A549 (cell line): ENCODE measurements at regions not wholly inside any gene's neighbourhood (a gene's known extent, or its start where the extent isn't known, plus 50 kb on each side); places are given as distances from the start of the nearest gene placed in this dataset.

Source experiments
- ATAC-seq, 2 experiments: fragments of 200-7000 bp in 1 of 2; fragments of >200 bp in 1 of 2; cut with Nextera tagmentation in 1 of 2; cut with Tn5 transposase in 1 of 2; 3 replicates each; pipeline versions ENCODE4 v1.8.0 to v1.9.1; 2018 to 2020; ENCODE audit warnings: mild to moderate bottlenecking in 1 of 2, moderate library complexity in 1 of 2
- CTCF ChIA-PET: fragments of 300-600 bp; sonication (Branson Sonifier 250); formaldehyde crosslinking; extraction: SDS; loops from one replicate; lab custom pipeline; 2021; ENCODE audit warnings: antibody characterized with exemption, inconsistent platforms; lab: Yijun Ruan, JAX
- POLR2A ChIA-PET: fragments of 350-600 bp; formaldehyde crosslinking; extraction: SDS; loops from one replicate; lab custom pipeline; 2021; ENCODE audit warnings: antibody characterized with exemption, inconsistent platforms; lab: Yijun Ruan, JAX
- DNase-seq, 2 experiments: peaks; one replicate each; pipeline versions ENCODE4 v3.0.0 to v3.0.0-alpha.2; 2011 to 2016; ENCODE audit warnings: low read depth in 1 of 2, low spot score in 1 of 2
- FAIRE-seq: peaks from 2 replicates; lab custom pipeline; 2011; peaks lifted over from hg19 to GRCh38; lab: Jason Lieb, UNC
- H3K27ac ChIP-seq, 2 experiments: fragments of >200 bp; sonication (Bioruptor Twin); formaldehyde crosslinking; 3 replicates each; pipeline ENCODE4 v1.5.1; 2016 to 2017
- H3K4me1 ChIP-seq: fragments of >200 bp; sonication (Bioruptor Twin); formaldehyde crosslinking; 3 replicates; pipeline ENCODE4 v1.6.1; 2016
- H3K4me2 ChIP-seq: fragments of >200 bp; sonication (Bioruptor Twin); formaldehyde crosslinking; 3 replicates; pipeline ENCODE4 v1.6.1; 2016
- H3K4me3 ChIP-seq: fragments of >200 bp; sonication (Bioruptor Twin); formaldehyde crosslinking; 3 replicates; pipeline ENCODE4 v1.5.1; 2016
- H3K9me3 ChIP-seq: fragments of >200 bp; sonication (Bioruptor Twin); formaldehyde crosslinking; 3 replicates; pipeline ENCODE4 v1.6.1; 2016
- ATOH8 ChIP-seq: fragments of 250-450 bp; sonication (Bioruptor Pico); IDR thresholded peaks from 2 replicates; pipeline ENCODE4 v1.5.0; 2020; ENCODE audit warnings: low read depth, mild to moderate bottlenecking, moderate library complexity
- CHD2 ChIP-seq: fragments of 150-350 bp; IDR thresholded peaks from 2 replicates; pipeline ENCODE4 v1.6.1; 2014; ENCODE audit warnings: low read length; ENCODE audit not compliant: partially characterized antibody
- CTCF ChIP-seq: fragments of >200 bp; sonication (Bioruptor Twin); formaldehyde crosslinking; IDR thresholded peaks from 3 replicates; pipeline ENCODE4 v1.5.1; 2016
- EHF ChIP-seq: fragments of 250-450 bp; sonication (Bioruptor Pico); IDR thresholded peaks from 2 replicates; pipeline ENCODE4 v1.5.0; 2020; ENCODE audit warnings: mild to moderate bottlenecking
- EHMT2 ChIP-seq: fragments of 200-600 bp; sonication (generic); IDR thresholded peaks from 2 replicates; pipeline ENCODE4 v1.6.1; 2016; ENCODE audit warnings: antibody characterized with exemption, low read depth, mild to moderate bottlenecking, moderate library complexity
- EP300 ChIP-seq, 2 experiments: fragments of >200 bp; sonication (Bioruptor Twin); formaldehyde crosslinking; IDR thresholded peaks; 2 replicates in 1 of 2; 3 replicates in 1 of 2; pipeline ENCODE4 v1.6.1; 2016 to 2017
- ESRRA ChIP-seq: fragments of 150-350 bp; IDR thresholded peaks from 2 replicates; pipeline ENCODE4 v1.6.1; 2014; ENCODE audit warnings: mild to moderate bottlenecking, low read length, borderline replicate concordance
- FOSL2 ChIP-seq, 2 experiments: fragments of 450-650 bp in 1 of 2; fragments of >200 bp in 1 of 2; sonication (Bioruptor Twin) in 1 of 2; formaldehyde crosslinking; IDR thresholded peaks; 2 replicates each; pipeline versions ENCODE4 v1.5.0 to v1.6.1; 2016 to 2020; ENCODE audit warnings: mild to moderate bottlenecking in 1 of 2, moderate library complexity in 1 of 2
- GATA3 ChIP-seq: IDR thresholded peaks from 2 replicates; pipeline ENCODE4 v1.6.1; 2012; ENCODE audit warnings: borderline replicate concordance
- HOXB13 ChIP-seq: fragments of 250-450 bp; sonication (Bioruptor Pico); IDR thresholded peaks from 2 replicates; pipeline ENCODE4 v1.5.0; 2020; ENCODE audit warnings: low read depth, mild to moderate bottlenecking, moderate library complexity
- JUN ChIP-seq, 2 experiments: fragments of >200 bp; sonication (Bioruptor Twin); formaldehyde crosslinking; IDR thresholded peaks; 2 replicates in 1 of 2; 3 replicates in 1 of 2; pipeline ENCODE4 v1.6.1; 2016 to 2017
- KDM5A ChIP-seq: fragments of 200-600 bp; sonication (generic); IDR thresholded peaks from 2 replicates; pipeline ENCODE4 v1.6.1; 2016; ENCODE audit warnings: antibody characterized with exemption, mild to moderate bottlenecking
- NFE2L2 ChIP-seq: fragments of 150-350 bp; conservative IDR thresholded peaks from 2 replicates; pipeline ENCODE4 v1.6.1; 2014; ENCODE audit warnings: low read length
- NPAS2 ChIP-seq: fragments of 250-450 bp; sonication (Bioruptor Pico); IDR thresholded peaks from 2 replicates; pipeline ENCODE4 v1.8.0; 2022; ENCODE audit warnings: mild to moderate bottlenecking, moderate library complexity, borderline replicate concordance
- PBX3 ChIP-seq: IDR thresholded peaks from 2 replicates; pipeline ENCODE4 v1.6.1; 2012
- PHF8 ChIP-seq: fragments of 200-600 bp; sonication (generic); IDR thresholded peaks from 2 replicates; pipeline ENCODE4 v1.6.1; 2016; ENCODE audit warnings: low read depth, mild to moderate bottlenecking, antibody characterized with exemption, moderate library complexity, borderline replicate concordance
- POLR2A ChIP-seq: IDR thresholded peaks from 2 replicates; pipeline ENCODE4 v1.6.1; 2012; ENCODE audit warnings: mild to moderate bottlenecking, low read length
- RARB ChIP-seq: fragments of 250-450 bp; sonication (Bioruptor Pico); IDR thresholded peaks from 2 replicates; pipeline ENCODE4 v1.8.0; 2021; ENCODE audit warnings: mild to moderate bottlenecking, moderate library complexity
- RFX5 ChIP-seq: fragments of 450-650 bp; IDR thresholded peaks from 2 replicates; pipeline ENCODE4 v1.7.1; 2014; ENCODE audit warnings: antibody characterized with exemption, mild to moderate bottlenecking, moderate library complexity
- RNF2 ChIP-seq: fragments of 200-600 bp; sonication (generic); IDR thresholded peaks from 2 replicates; pipeline ENCODE4 v1.6.1; 2016; ENCODE audit warnings: low read depth, mild to moderate bottlenecking, antibody characterized with exemption, moderate library complexity, borderline replicate concordance
- SMC3 ChIP-seq: fragments of >200 bp; sonication (Bioruptor Twin); formaldehyde crosslinking; IDR thresholded peaks from 3 replicates; pipeline ENCODE4 v1.6.1; 2018; ENCODE audit warnings: inconsistent platforms
- SREBF2 ChIP-seq: fragments of 450-650 bp; IDR thresholded peaks from 2 replicates; pipeline ENCODE4 v1.6.1; 2014; ENCODE audit warnings: mild to moderate bottlenecking, moderate library complexity
- WGBS: methylation state at CpG from one replicate; pipeline ENCODE4 v1.1.6; 2017; ENCODE audit errors: missing lambda C conversion rate; 5-methylcytosine and 5-hydroxymethylcytosine counted together
- TF ChIP-seq, protein P1 (sequence below): fragments of >200 bp; sonication (Bioruptor Twin); formaldehyde crosslinking; IDR thresholded peaks from 3 replicates; pipeline ENCODE4 v1.6.1; 2016

DNA sequence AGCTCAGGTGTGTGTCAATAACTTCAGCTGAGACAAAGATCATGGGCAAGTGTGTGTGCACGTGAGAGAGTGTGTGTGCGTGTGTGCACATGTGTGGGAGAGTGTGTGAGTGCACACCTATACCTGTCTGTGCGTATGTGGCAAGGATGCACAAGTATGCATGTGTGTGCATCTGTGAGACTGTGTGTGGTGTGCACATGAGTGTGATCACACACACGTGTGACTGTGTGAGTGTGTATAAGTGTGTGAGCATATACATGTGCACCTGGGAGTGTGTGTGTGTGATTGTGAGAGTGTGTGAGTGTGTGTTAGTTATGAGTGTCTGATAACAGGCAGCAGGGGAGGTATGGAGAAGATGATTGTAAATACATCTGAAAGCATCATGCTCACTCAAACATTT, 657.3 kb upstream of the PFKP start:
- Histone ChIP-seq H3K9me3 (no peaks in the 10 kb centered on the region), H3K4me3 (no peak overlapping the region), H3K27ac (no peak overlapping the region), H3K4me1 (no peaks in the 10 kb centered on the region), H3K4me2 (no peak overlapping the region)
- TF ChIP-seq EP300 (IDR thresholded peaks at IDR 0.05) (no peak), RFX5 (no peak), NFE2L2 (no peak), KDM5A (no peak), RNF2 (no peak), PHF8 (no peak), POLR2A (no peak), NPAS2 (CRISPR knock-in tag) (no peak), RARB (CRISPR knock-in tag) (no peak), EHF (CRISPR knock-in tag) (no peak), JUN (IDR thresholded peaks at IDR 0.05) (no peak), SMC3 (no peak), FOSL2 (IDR thresholded peaks at IDR 0.05) (no peak), FOSL2 (CRISPR knock-in tag; IDR thresholded peaks at IDR 0.05) (no peak)
- TF ChIP-seq, protein P1, sequence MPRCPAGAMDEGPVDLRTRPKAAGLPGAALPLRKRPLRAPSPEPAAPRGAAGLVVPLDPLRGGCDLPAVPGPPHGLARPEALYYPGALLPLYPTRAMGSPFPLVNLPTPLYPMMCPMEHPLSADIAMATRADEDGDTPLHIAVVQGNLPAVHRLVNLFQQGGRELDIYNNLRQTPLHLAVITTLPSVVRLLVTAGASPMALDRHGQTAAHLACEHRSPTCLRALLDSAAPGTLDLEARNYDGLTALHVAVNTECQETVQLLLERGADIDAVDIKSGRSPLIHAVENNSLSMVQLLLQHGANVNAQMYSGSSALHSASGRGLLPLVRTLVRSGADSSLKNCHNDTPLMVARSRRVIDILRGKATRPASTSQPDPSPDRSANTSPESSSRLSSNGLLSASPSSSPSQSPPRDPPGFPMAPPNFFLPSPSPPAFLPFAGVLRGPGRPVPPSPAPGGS: no peak
- 13% methylated on average over 4 of the region's 4 CpGs for WGBS
- DNase-seq (no peak), FAIRE-seq (no peak), ATAC-seq (no peak)
- CTCF ChIA-PET: no interaction called here
- POLR2A ChIA-PET: no interaction called here

DNA sequence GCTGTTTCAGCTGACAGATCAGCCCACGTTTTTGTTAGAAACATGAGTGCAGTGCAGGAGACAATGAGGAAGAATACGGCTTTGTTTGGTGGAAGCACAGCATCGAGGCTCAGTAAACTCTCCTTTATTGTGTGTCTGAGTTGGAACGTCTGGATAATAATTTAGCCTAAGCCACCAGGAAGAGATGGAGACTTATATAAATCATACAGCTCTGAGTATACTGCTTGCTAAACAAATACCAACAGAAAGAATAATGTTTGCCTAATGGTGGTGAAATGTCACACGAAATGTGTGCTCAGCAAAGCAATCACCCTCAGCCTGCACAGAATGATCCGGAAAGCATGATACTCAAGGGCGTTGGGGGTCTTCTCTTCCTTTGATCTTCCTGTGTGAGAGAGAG, 664.1 kb upstream of the ADARB2 start:
- WGBS: 4% methylated on average over 7 of the region's 7 CpGs
- no peak for ATAC-seq

More for the DNA sequence above, 664.1 kb upstream of the ADARB2 start:
- Histone ChIP-seq H3K4me2 (no peak overlapping the region), H3K4me3 (no peak overlapping the region), H3K9me3 (no peaks in the 10 kb centered on the region), H3K27ac (no peak overlapping the region), H3K4me1 (no peaks in the 10 kb centered on the region)
- POLR2A ChIA-PET: no interaction called here
- FAIRE-seq: no peak
- CTCF ChIA-PET: no interaction called here
- TF ChIP-seq HOXB13 (CRISPR knock-in tag): no peak
- TF ChIP-seq EHF (CRISPR knock-in tag): no peak
- no peak for TF ChIP-seq EHMT2
- no peak for TF ChIP-seq PBX3
- TF ChIP-seq ATOH8 (CRISPR knock-in tag): no peak
- TF ChIP-seq GATA3: no peak
- no peak for TF ChIP-seq SMC3
- TF ChIP-seq SREBF2: no peak
- no peak for TF ChIP-seq ESRRA
- no peak for TF ChIP-seq CTCF
- no peak for TF ChIP-seq RFX5
- no peak for TF ChIP-seq CHD2
- DNase-seq: no peak
